Daoy (cell line): ENCODE measurements at regions not wholly inside any gene's neighbourhood (a gene's known extent, or its start where the extent isn't known, plus 50 kb on each side); places are given as distances from the start of the nearest gene placed in this dataset.
"Not testable (repeated sequence)": the region's sequence is repeated elsewhere in the genome, so short reads cannot be mapped to it uniquely, and the experiment has no call there.

Experiments
- DNase-seq: peaks from one replicate; pipeline ENCODE4 v3.0.0-alpha.2; 2015; ENCODE audit warnings: low read depth

DNA sequence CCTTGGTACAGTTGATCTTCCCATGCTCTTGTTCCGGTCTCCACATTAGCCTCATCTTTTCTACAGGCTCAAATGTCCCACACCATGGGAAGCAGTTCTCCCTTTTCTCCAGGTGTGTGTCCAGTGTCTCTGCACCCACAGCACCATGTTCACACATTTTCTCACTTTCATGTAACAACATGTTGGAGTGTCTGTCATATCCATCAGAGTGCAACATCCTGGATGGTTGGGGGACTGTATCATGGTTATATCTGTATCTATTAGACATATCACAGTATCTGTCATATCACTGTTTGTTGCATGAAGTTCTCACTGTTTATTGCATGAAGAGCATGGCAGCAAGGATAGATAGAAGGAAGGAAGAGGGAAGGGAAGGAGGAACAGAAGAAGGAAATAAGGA, 635.6 kb downstream of the EPM2A start:
- no peak for DNase-seq

GRCh38 chr6:145110109-145110508, 625.2 kb downstream of the EPM2A start:
- DNase-seq = no peak

- not testable (repeated sequence) for DNase-seq
Observed at GRCh38 chr6:145111407-145111806, 623.9 kb downstream of the EPM2A start.

- DNase-seq = no peak
Observed at GRCh38 chr6:145112711-145113148, 622.6 kb downstream of the EPM2A start.

DNA sequence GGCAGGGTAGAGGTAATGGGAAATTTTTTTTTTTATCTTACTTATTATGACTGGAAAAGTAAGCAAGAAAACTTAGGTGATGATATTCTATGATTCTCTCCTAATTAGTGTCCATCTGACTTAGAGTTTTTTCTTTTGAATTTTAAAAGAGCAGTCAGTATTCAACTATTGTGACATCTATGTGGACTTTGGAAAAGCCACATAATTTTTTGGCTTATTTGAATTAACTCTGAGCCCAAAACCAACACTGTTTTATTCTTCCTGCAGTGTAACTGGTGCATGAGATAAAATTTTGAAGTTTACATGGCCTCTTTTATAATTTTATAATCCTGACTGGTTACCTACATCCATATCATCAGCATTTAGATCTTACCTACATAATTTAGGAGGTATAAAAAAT, 619.7 kb downstream of the EPM2A start:
- DNase-seq = no peak

- no peak for DNase-seq
Observed at GRCh38 chr6:145116591-145117178, 618.6 kb downstream of the EPM2A start.

GRCh38 chr6:145118224-145118623, 617.1 kb downstream of the EPM2A start:
- no peak for DNase-seq

- DNase-seq = no peak
Observed at GRCh38 chr6:145119081-145119480, 616.2 kb downstream of the EPM2A start.

DNA sequence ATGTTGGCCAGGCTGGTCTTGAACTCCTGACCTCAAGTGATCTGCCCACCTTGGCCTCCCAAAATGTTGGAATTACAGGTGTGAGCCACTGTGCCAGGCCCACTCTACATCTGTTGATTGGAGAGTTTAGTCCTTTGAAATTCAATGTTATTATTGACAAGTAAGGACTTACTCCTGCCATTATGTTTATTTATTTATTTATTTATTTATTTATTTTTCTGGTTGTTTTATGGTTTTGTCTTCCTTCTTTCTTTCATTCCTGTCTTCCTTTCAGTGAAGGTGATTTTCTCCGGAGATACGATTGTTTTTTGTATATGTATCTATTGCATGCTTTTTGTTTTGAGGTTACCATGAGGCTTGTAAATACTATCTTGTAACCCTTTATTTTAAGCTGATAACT, 602.6 kb downstream of the EPM2A start:
- no peak for DNase-seq

DNA sequence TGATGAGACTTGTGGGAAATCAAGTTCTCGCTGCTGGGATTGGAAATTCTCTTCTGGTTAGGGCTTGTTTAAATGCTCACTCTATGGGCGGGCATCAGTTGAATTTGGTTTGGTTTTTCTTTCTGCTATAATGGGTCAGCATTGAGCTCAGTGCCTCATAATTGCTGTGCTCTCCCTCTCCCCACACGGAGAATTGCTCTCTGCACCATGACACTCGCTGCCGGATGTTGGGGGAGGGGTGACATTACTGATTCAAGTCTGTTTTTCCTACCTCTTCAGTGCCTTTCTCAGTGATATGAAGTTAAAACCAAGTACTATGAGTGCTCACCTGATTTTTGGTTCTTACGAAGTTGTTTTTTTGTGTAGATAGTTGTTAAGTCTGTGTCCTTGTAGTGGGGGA, 599.6 kb downstream of the EPM2A start:
- DNase-seq = no peak

DNA sequence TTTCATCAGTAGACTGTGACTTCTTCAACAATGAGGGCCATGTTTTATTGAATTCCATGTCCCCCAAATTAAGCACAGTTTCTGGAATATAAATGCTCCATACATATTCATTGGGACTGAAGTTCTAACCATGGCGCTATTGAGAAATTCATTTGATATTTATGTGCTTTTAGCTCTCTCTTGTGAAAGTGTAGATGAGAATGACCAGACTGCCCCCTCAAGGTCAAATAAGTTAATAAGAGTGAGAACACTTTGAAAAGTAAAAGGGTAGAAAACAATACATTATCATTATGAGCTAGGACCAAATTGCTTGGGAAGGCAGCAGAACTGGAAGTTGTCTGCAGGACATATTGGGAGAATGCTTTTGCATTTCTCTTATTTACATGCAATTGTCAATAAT, 597.9 kb downstream of the EPM2A start:
- DNase-seq = no peak

- no peak for DNase-seq
Observed at GRCh38 chr6:145138469-145139139, 596.7 kb downstream of the EPM2A start.

- no peak for DNase-seq
Observed at GRCh38 chr6:145139140-145139850, 596.0 kb downstream of the EPM2A start.

DNA sequence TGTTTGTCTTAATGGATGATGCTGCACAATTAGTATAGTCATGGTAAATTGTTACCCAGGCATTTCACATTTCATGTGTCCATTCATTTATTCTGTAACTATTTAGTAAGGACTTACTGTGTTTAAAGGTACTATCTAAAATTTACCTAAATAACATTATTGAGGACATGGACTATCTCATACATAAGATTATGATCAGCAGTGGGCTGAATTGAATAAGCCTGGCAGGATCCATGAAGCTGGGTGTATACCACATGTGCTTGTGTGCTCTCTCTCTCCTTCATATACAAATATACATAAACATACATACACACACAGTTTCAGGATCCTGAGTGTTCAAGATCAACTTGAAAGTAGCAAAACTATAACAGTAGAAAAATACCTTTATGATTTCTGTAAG, 595.4 kb downstream of the EPM2A start:
- no peak for DNase-seq

DNA sequence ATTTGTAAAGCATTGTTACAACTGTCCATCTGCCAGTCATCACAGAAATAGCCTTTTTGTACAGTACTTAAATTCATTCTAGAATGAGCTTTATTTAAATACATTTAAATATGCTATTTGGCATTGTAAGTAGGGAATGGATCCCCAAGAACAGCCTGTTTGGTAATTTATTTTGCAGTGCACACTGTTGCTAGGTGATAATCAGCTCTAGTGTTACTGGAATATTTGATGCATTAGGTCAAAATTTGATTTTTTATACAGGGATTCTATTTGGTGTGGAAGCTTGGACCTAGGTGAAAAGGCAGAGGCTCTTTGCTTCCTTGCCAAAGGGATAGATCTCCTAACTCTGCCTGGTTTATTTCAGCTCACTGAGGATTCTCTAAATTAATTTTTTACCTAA, 593.7 kb downstream of the EPM2A start:
- DNase-seq = no peak

GRCh38 chr6:145142958-145143357, 592.4 kb downstream of the EPM2A start:
- no peak for DNase-seq

DNA sequence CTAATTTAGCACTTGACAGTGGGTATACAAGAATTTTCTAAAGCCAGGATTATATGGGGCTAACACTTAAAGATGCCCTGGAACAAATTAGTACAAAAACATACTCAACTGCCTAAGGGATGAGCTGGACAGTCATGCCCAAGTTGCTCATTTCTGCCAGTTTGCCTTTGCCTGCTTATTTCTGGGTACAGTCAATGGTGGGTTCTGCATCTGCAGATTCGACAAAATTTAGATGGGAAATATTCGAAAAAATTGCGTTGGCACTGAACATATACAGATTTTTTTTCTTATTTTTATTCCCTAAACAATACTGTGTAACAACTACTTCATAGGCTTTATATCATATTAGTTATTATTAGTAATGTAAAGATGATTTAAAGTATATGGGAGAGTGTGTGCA, 591.9 kb downstream of the EPM2A start:
- DNase-seq = no peak

DNA sequence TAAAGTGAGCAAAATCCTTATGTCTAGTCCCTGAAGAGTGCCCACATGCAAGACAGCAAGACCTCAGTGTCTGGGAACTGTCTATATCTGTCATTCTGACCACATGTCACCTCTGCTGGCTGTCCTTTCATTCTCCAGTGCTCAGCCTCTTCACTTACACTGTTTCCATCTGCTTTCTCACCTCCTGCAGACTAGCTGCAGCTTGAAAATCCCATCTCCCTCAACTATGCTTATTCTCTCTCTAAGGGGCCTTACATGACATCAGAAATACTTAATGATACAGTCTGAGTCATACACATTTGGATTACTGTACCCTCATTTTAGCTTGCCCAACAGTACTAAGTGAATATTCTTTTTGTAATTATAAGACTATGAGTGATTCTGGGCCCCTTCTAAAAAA, 587.8 kb downstream of the EPM2A start:
- DNase-seq = no peak

- DNase-seq = peak; percentile 33
Observed at GRCh38 chr6:145147981-145148749, 587.2 kb downstream of the EPM2A start.

DNA sequence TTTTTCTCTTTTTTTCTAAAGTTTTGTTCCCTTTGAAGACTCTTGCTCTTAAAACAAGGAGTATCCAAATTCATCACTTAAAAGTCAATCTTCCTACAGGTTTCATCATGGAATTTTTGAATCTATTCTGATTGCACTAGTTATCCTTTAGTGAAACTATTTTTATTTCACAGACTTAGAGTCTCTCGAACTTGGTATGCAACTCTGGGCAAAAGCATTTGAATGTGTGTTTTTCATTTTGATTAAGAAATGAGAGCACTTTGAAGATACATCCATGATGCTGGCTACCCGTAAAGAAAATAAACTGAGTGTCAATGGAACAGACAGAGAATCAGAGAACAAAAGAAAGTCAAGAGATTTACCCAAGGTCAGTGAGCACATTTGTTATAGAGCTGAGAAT, 586.5 kb downstream of the EPM2A start:
- DNase-seq = no peak

DNA sequence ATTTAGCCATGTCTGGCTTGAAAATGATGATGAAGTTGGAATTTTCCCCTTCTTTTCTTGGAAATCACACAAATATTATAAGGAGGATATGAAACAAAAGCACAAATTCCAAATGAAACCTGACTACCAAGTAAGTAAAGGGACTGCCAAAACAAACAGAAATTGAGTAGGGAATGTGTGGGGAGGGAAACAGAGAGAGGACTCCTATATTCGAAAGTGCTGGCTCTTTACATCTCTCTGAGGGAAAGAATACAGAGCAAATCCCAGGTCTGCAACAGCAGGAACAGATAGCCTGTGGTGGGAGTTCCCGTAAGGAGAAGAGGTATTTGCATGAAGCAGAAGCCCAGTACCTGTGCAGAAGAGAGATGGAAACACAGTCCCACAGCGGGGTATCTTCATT, 583.7 kb downstream of the EPM2A start:
- no peak for DNase-seq

DNA sequence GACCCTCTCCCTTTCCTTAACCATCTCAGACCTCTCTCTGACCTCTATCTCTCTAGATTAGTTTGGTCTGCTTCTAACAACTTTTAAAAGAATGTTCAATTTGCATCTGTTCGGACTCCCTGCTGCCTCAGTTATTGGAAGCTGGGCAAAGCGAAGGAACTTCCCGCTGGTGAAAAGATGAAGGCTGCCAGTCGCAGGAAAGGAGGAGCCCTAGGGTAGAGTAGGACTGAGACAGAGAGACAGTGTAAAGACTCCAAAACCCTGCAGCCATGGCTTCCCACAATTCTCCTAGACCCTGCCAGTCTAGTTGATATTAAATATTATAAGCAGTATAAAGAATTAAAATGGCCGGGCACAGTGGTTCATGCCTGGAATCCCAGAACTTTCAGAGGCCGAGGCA, 581.8 kb downstream of the EPM2A start:
- DNase-seq = no peak

DNA sequence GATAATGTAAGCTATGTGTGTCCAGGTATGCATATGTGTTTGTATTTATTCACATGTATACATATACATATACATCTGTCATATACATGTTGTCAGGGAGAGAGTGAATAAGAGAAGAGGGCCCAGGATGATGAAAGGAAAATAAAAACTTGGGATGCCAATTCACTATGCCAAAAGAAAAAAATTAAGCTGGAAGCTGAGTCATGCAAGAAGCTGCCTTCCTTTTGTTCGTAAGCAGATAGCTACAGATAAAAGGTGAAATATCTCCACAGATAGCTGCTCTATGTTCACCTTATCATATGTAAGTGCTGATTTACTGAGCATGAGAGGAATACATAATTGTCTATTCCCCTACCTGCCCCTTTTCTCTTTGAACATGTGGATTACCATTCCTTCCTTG, 579.9 kb downstream of the EPM2A start:
- no peak for DNase-seq
